Hepatocyte (in vitro differentiated cells): ENCODE measurements at regions not wholly inside any gene's neighbourhood (a gene's known extent, or its start where the extent isn't known, plus 50 kb on each side); places are given as distances from the start of the nearest gene placed in this dataset.
"Not testable (repeated sequence)": the region's sequence is repeated elsewhere in the genome, so short reads cannot be mapped to it uniquely, and the experiment has no call there.

ENCODE experiments used
- DNase-seq: peaks from one replicate; pipeline ENCODE4 v3.0.0-alpha.2; 2016; ENCODE audit warnings: low spot score
- H2AFZ ChIP-seq: fragments of 200-600 bp; sonication (generic); 2 replicates; pipeline ENCODE4 v1.6.0; 2016; ENCODE audit warnings: antibody characterized with exemption, mild to moderate bottlenecking
- H3K27ac ChIP-seq: fragments of 200-600 bp; sonication (generic); 2 replicates; pipeline ENCODE4 v1.5.1; 2016; ENCODE audit warnings: mild to moderate bottlenecking
- H3K27me3 ChIP-seq: fragments of 200-600 bp; sonication (generic); 2 replicates; pipeline ENCODE4 v1.6.1; 2016
- H3K36me3 ChIP-seq: fragments of 200-600 bp; sonication (generic); replicated peaks from 2 replicates; pipeline ENCODE4 v1.5.1; 2016; ENCODE audit warnings: low read depth; ENCODE audit not compliant: insufficient read depth
- H3K4me1 ChIP-seq: fragments of 200-600 bp; sonication (generic); 2 replicates; pipeline ENCODE4 v1.5.1; 2016; ENCODE audit warnings: mild to moderate bottlenecking, moderate library complexity; ENCODE audit not compliant: insufficient read depth
- H3K4me2 ChIP-seq: fragments of 200-600 bp; sonication (generic); 2 replicates; pipeline ENCODE4 v1.6.0; 2016
- H3K4me3 ChIP-seq: fragments of 200-600 bp; sonication (generic); 2 replicates; pipeline ENCODE4 v1.5.1; 2016; ENCODE audit warnings: mild to moderate bottlenecking
- H3K79me2 ChIP-seq: fragments of 200-600 bp; sonication (generic); 2 replicates; pipeline ENCODE4 v1.6.0; 2017; ENCODE audit warnings: mild to moderate bottlenecking
- H3K9me2 ChIP-seq: fragments of 200-600 bp; sonication (generic); replicated peaks from 2 replicates; pipeline ENCODE4 v1.6.0; 2017; ENCODE audit warnings: mild to moderate bottlenecking; ENCODE audit not compliant: insufficient read depth
- H3K9me3 ChIP-seq: fragments of 200-600 bp; sonication (generic); 2 replicates; pipeline ENCODE4 v1.5.1; 2016; ENCODE audit warnings: low read depth, mild to moderate bottlenecking
- H4K20me1 ChIP-seq: fragments of 200-600 bp; sonication (generic); 2 replicates; pipeline ENCODE4 v1.6.0; 2016; ENCODE audit warnings: mild to moderate bottlenecking; ENCODE audit not compliant: insufficient read depth, poor library complexity, severe bottlenecking
- CTCF ChIP-seq: fragments of 200-600 bp; sonication (generic); IDR thresholded peaks from 2 replicates; pipeline ENCODE4 v1.5.1; 2016; ENCODE audit warnings: antibody characterized with exemption, mild to moderate bottlenecking; ENCODE audit not compliant: poor library complexity
- EZH2 ChIP-seq: fragments of 200-600 bp; sonication (generic); IDR thresholded peaks from 2 replicates; pipeline ENCODE4 v1.6.1; 2016; ENCODE audit warnings: antibody characterized with exemption, mild to moderate bottlenecking, borderline replicate concordance
- EZH2phosphoT487 ChIP-seq: fragments of 200-600 bp; sonication (generic); IDR thresholded peaks from one replicate; pipeline ENCODE4 v1.6.1; 2018; ENCODE audit warnings: antibody characterized with exemption, mild to moderate bottlenecking, low read depth, moderate library complexity; ENCODE audit not compliant: unreplicated experiment, severe bottlenecking
- WGBS: methylation state at CpG from one replicate; pipeline ENCODE4 v1.1.6; 2016; ENCODE audit warnings: low lambda C conversion rate; ENCODE audit errors: missing lambda C conversion rate; 5-methylcytosine and 5-hydroxymethylcytosine counted together

GRCh38 chr3:78096488-78097255, 1056.8 kb downstream of the ROBO2 start:
- no peak overlapping the region for H3K4me2 ChIP-seq
- no peaks in the 10 kb centered on the region for H3K4me1 ChIP-seq
- no peaks in the 10 kb centered on the region for H4K20me1 ChIP-seq
- H3K36me3 ChIP-seq = no peaks in the 10 kb centered on the region
- TF ChIP-seq EZH2phosphoT487 (no peak), CTCF (no peak), EZH2 (no peak)
- no peaks in the 10 kb centered on the region for H3K9me3 ChIP-seq
- no peaks in the 10 kb centered on the region for H3K79me2 ChIP-seq
- no peak overlapping the region for H2AFZ ChIP-seq
- DNase-seq = no peak
- H3K9me2 ChIP-seq = no peaks in the 10 kb centered on the region
- no peaks in the 10 kb centered on the region for H3K27me3 ChIP-seq
- H3K27ac ChIP-seq = no peak overlapping the region
- no peak overlapping the region for H3K4me3 ChIP-seq

- no peaks in the 10 kb centered on the region for H3K4me1 ChIP-seq
- no peak overlapping the region for H3K27ac ChIP-seq
- no peak overlapping the region for H3K4me2 ChIP-seq
- H2AFZ ChIP-seq = no peak overlapping the region
- no peaks in the 10 kb centered on the region for H3K79me2 ChIP-seq
- DNase-seq = no peak
- no peaks in the 10 kb centered on the region for H3K27me3 ChIP-seq
- H3K9me2 ChIP-seq = no peaks in the 10 kb centered on the region
- H3K36me3 ChIP-seq = no peaks in the 10 kb centered on the region
- 92% methylated on average over 2 of the region's 2 CpGs for WGBS
- no peaks in the 10 kb centered on the region for H3K9me3 ChIP-seq
- H4K20me1 ChIP-seq = no peaks in the 10 kb centered on the region
- TF ChIP-seq EZH2phosphoT487 = no peak
- TF ChIP-seq CTCF = no peak
- no peak for TF ChIP-seq EZH2
- no peak overlapping the region for H3K4me3 ChIP-seq
Measured at GRCh38 chr3:78098367-78098766, 1058.5 kb downstream of the ROBO2 start.

- Histone ChIP-seq H3K36me3 (no peaks in the 10 kb centered on the region), H2AFZ (no peak overlapping the region), H3K9me2 (no peaks in the 10 kb centered on the region), H3K4me3 (no peak overlapping the region), H3K4me1 (no peaks in the 10 kb centered on the region), H4K20me1 (no peaks in the 10 kb centered on the region), H3K4me2 (no peak overlapping the region), H3K79me2 (no peaks in the 10 kb centered on the region), H3K27ac (no peak overlapping the region), H3K27me3 (no peaks in the 10 kb centered on the region), H3K9me3 (no peaks in the 10 kb centered on the region)
- WGBS = 69% methylated on average over 3 of the region's 3 CpGs
- no peak for DNase-seq
- no peak for TF ChIP-seq CTCF
- TF ChIP-seq EZH2phosphoT487 = no peak
- TF ChIP-seq EZH2 = no peak
Measured at GRCh38 chr3:78101384-78101783, 1061.5 kb downstream of the ROBO2 start.

GRCh38 chr3:78108269-78108961, 1068.5 kb downstream of the ROBO2 start:
- not testable (repeated sequence) for H3K4me2 ChIP-seq, DNase-seq, H3K4me3 ChIP-seq, H3K9me2 ChIP-seq, H2AFZ ChIP-seq, H3K9me3 ChIP-seq, H3K27me3 ChIP-seq, H3K79me2 ChIP-seq, H3K27ac ChIP-seq, H4K20me1 ChIP-seq, H3K36me3 ChIP-seq, H3K4me1 ChIP-seq
- 96% methylated on average over 27 of the region's 31 CpGs for WGBS
